Spleen (tissue), 11 donors: ENCODE measurements at regions not wholly inside any gene's neighbourhood (a gene's known extent, or its start where the extent isn't known, plus 50 kb on each side); places are given as distances from the start of the nearest gene placed in this dataset.

Source experiments
- DNase-seq: peaks from one replicate; pipeline ENCODE4 v3.0.0-alpha.2; 2020
- H3K27ac ChIP-seq, 8 donors: fragments of 200-600 bp; sonication (generic) in 7 of 8; 1 replicate in 4 of 8; 2 replicates in 4 of 8; pipeline versions ENCODE4 v1.5.0 to v1.8.0; 2016 to 2021; ENCODE audit warnings: inconsistent platforms in 4 of 8, mild to moderate bottlenecking in 4 of 8, moderate library complexity in 1 of 8
- H3K27me3 ChIP-seq, 7 donors: fragments of 200-600 bp; sonication (generic) in 6 of 7; replicated peaks in 1 of 7; 1 replicate in 4 of 7; 2 replicates in 3 of 7; pipeline versions ENCODE4 v1.5.0 to v1.8.0; 2016 to 2021; ENCODE audit warnings: inconsistent platforms in 3 of 7, mild to moderate bottlenecking in 1 of 7
- H3K36me3 ChIP-seq, 6 donors: fragments of 200-600 bp; sonication (generic) in 5 of 6; 1 replicate in 4 of 6; 2 replicates in 2 of 6; pipeline versions ENCODE4 v1.5.0 to v1.8.0; 2016 to 2021; ENCODE audit warnings: inconsistent platforms in 2 of 6
- H3K4me1 ChIP-seq, 6 donors: fragments of 200-600 bp; sonication (generic) in 5 of 6; 1 replicate in 3 of 6; 2 replicates in 3 of 6; pipeline versions ENCODE4 v1.5.0 to v1.8.0; 2016 to 2021; ENCODE audit warnings: inconsistent platforms in 3 of 6
- H3K4me3 ChIP-seq, 8 donors: fragments of 200-600 bp; sonication (generic) in 7 of 8; 1 replicate in 4 of 8; 2 replicates in 4 of 8; pipeline versions ENCODE4 v1.5.0 to v1.8.0; 2016 to 2021; ENCODE audit warnings: inconsistent platforms in 4 of 8, mild to moderate bottlenecking in 4 of 8, moderate library complexity in 2 of 8
- H3K9me3 ChIP-seq, 8 donors: fragments of 200-600 bp; sonication (generic) in 7 of 8; 1 replicate in 4 of 8; 2 replicates in 4 of 8; pipeline versions ENCODE4 v1.5.0 to v1.8.0; 2016 to 2021; ENCODE audit warnings: inconsistent platforms in 4 of 8
- POLR2A ChIP-seq, 3 donors: fragments of 450-650 bp; IDR thresholded peaks; one replicate each; pipeline ENCODE4 v1.5.1; 2017; ENCODE audit warnings: antibody characterized with exemption in 3 of 3, mild to moderate bottlenecking in 1 of 3
- POLR2AphosphoS5 ChIP-seq, 3 donors: sonication (generic); formaldehyde crosslinking; IDR thresholded peaks; one replicate each; pipeline ENCODE4 v1.5.1; 2017; ENCODE audit warnings: antibody characterized with exemption in 3 of 3
- WGBS, 5 donors: extraction: QIAGEN DNeasy Blood & Tissue Kit in 3 of 5; methylation state at CpG; one replicate each; pipeline versions ENCODE4 v1.1.5 to v1.1.7; 2013 to 2018; 5-methylcytosine and 5-hydroxymethylcytosine counted together
- intact Hi-C: fragments of 100-400 bp; cut with DNase I; formaldehyde crosslinking; loops from one replicate; pipeline ENCODE4 v1.15.0; 2023; ENCODE audit warnings: low total_unique reads
- TF ChIP-seq, protein P1 (sequence below), 11 experiments: fragments of 200-600 bp in 7 of 11; fragments of 450-650 bp in 4 of 11; sonication (generic) in 4 of 11; IDR thresholded peaks in 8 of 11; conservative IDR thresholded peaks in 3 of 11; 1 replicate in 7 of 11; 2 replicates in 4 of 11; pipeline versions ENCODE4 v1.4.0 to v1.8.0; 2016 to 2021; ENCODE audit warnings: antibody characterized with exemption in 11 of 11, inconsistent platforms in 4 of 11, mild to moderate bottlenecking in 1 of 11
- donor health status: healthy with polysubstance abuse.
- donor health status: DM: no; HTN: no; CAD: no; lungs with moderate emphysema.
- donor health status: DM: no; HTN: no; CAD: no.
- donor health status: Bipolar disorder and iron deficiency.
- donor health status: healthy.
- donor health status: DM: no; HTN: no; CAD: no.
- donor health status: DM: yes; HTN: yes; CAD: no.

GRCh38 chr4:83781434-83781833 lies 245.5 kb downstream of the GPAT3 start:
- Histone ChIP-seq H3K4me3 (no peak overlapping the region), H3K27ac (no peak overlapping the region), H3K9me3 (no peaks in the 10 kb centered on the region), H3K36me3 (no peaks in the 10 kb centered on the region), H3K4me1 (no peaks in the 10 kb centered on the region), H3K27me3 (peaks cover 0 to under 1% (median 0%) of the 10 kb centered on the region in 7 donors)
- intact Hi-C loops: no loop called here
- 80 to 97% (median 90%) methylated on average over 1 of the region's 1 CpG for WGBS, 5 donors
- no peak for DNase-seq
- TF ChIP-seq POLR2AphosphoS5 (IDR thresholded peaks at IDR 0.05): no peak
- TF ChIP-seq, protein P1, sequence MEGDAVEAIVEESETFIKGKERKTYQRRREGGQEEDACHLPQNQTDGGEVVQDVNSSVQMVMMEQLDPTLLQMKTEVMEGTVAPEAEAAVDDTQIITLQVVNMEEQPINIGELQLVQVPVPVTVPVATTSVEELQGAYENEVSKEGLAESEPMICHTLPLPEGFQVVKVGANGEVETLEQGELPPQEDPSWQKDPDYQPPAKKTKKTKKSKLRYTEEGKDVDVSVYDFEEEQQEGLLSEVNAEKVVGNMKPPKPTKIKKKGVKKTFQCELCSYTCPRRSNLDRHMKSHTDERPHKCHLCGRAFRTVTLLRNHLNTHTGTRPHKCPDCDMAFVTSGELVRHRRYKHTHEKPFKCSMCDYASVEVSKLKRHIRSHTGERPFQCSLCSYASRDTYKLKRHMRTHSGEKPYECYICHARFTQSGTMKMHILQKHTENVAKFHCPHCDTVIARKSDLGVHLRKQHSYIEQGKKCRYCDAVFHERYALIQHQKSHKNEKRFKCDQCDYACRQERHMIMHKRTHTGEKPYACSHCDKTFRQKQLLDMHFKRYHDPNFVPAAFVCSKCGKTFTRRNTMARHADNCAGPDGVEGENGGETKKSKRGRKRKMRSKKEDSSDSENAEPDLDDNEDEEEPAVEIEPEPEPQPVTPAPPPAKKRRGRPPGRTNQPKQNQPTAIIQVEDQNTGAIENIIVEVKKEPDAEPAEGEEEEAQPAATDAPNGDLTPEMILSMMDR (IDR thresholded peaks at IDR 0.05 in 8 of 11, conservative IDR thresholded peaks at IDR 0.05 in 3 of 11): no peak
- TF ChIP-seq POLR2A (IDR thresholded peaks at IDR 0.05): no peak

DNA sequence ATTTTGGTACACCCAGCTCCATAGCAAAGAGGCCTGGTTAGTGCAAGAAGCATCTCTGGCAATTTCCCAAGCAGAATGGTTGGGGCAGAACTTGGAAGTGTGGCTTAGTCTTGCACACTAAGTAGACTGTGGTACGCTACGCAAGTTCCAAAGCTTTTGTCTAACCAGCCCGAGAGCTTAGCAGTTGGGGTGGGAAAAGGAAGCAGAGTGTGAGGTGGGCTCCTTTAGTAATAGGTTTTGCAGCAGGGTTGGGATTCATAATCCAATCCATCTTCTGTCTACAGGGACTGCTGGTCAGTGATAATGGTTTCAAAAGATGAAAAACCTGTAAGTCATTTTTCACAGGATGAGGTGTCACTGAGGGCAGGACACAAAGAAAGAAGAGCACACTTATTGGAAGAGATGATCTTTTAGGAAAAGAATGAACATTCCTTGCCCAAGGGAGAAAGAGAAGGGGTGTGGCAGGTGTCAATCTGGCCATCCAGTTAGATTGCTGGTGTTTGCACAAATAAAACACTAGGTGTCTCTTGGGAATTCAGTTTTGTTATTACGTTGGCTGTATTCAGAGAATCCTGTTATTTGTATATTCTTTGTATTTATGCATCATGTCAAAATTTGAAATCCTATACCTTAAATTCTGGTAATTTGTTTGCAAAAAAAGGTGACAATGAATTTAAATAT lies 244.3 kb downstream of the GPAT3 start:
- H3K27ac ChIP-seq: no peak overlapping the region
- intact Hi-C loops: no loop called here
- no peak overlapping the region for H3K4me3 ChIP-seq
- no peaks in the 10 kb centered on the region for H3K4me1 ChIP-seq
- H3K36me3 ChIP-seq: no peaks in the 10 kb centered on the region
- DNase-seq: no peak
- TF ChIP-seq, protein P1 (IDR thresholded peaks at IDR 0.05 in 8 of 11, conservative IDR thresholded peaks at IDR 0.05 in 3 of 11): no peak
- no peak for TF ChIP-seq POLR2AphosphoS5 (IDR thresholded peaks at IDR 0.05)
- no peak for TF ChIP-seq POLR2A (IDR thresholded peaks at IDR 0.05)
- peaks cover 0 to 9% (median 0%) of the 10 kb centered on the region in 7 donors for H3K27me3 ChIP-seq
- no peaks in the 10 kb centered on the region for H3K9me3 ChIP-seq
- WGBS, 5 donors: 74 to 93% (median 88%) methylated on average over 4 of the region's 4 CpGs

- no peak for TF ChIP-seq POLR2AphosphoS5 (IDR thresholded peaks at IDR 0.05)
- TF ChIP-seq, protein P1 (IDR thresholded peaks at IDR 0.05 in 8 of 11, conservative IDR thresholded peaks at IDR 0.05 in 3 of 11): no peak
- no peak for TF ChIP-seq POLR2A (IDR thresholded peaks at IDR 0.05)
- Histone ChIP-seq H3K4me1 (no peaks in the 10 kb centered on the region), H3K4me3 (no peak overlapping the region), H3K27ac (no peak overlapping the region), H3K36me3 (no peaks in the 10 kb centered on the region), H3K27me3 (peaks cover 0 to 9% (median 0%) of the 10 kb centered on the region in 7 donors), H3K9me3 (no peaks in the 10 kb centered on the region)
- WGBS, 5 donors: 81 to 85% (median 84%) methylated on average over 12 of the region's 12 CpGs
- DNase-seq: no peak
- intact Hi-C loops: no loop called here
Observed at GRCh38 chr4:83779103-83780052, 243.5 kb downstream of the GPAT3 start.

DNA sequence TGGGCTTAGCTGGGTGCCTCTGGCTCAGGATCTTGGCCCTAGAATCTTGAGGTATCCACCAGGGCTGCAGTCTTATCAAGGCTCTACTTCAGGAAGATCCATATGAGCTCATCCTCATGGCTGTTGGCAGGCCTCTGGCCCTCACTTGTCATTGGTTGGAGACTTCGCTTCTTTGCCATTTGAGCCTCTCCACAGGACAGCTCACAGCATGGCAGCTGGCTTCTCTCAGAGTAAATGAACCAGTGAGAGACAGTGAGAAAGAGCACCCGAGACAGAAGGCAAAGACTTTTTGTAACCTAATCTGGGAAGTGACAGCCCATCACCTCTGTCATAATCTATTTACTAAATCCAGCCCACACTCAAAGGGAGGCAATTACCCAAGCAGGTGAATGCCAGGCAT lies 236.8 kb downstream of the GPAT3 start:
- Histone ChIP-seq H3K4me1 (no peaks in the 10 kb centered on the region), H3K36me3 (no peaks in the 10 kb centered on the region), H3K27ac (no peak overlapping the region), H3K27me3 (peaks cover 0 to 19% (median 0%) of the 10 kb centered on the region in 7 donors), H3K4me3 (no peak overlapping the region), H3K9me3 (no peaks in the 10 kb centered on the region)
- DNase-seq: no peak
- WGBS, 5 donors: 75 to 97% (median 80%) methylated on average over 2 of the region's 2 CpGs
- TF ChIP-seq, protein P1 (IDR thresholded peaks at IDR 0.05 in 8 of 11, conservative IDR thresholded peaks at IDR 0.05 in 3 of 11): no peak
- no peak for TF ChIP-seq POLR2A (IDR thresholded peaks at IDR 0.05)
- no peak for TF ChIP-seq POLR2AphosphoS5 (IDR thresholded peaks at IDR 0.05)
- intact Hi-C loops: no loop called here
